ENCODE measurements at regions not wholly inside any gene's neighbourhood (a gene's known extent, or its start where the extent isn't known, plus 50 kb on each side); places are given as distances from the start of the nearest gene placed in this dataset.

GRCh38 chr16:6309271-6309670 is 1023.4 kb upstream of the RBFOX1 start:
- DNase-seq: no peak

GRCh38 chr16:6308176-6308575 is 1024.5 kb upstream of the RBFOX1 start:
- no peak for DNase-seq

- DNase-seq: no peak
Measured at GRCh38 chr16:6300523-6300922, 1032.1 kb upstream of the RBFOX1 start.

- DNase-seq: peak in 1 of 58 donors; percentile 0
Measured at GRCh38 chr16:6297666-6298410, 1034.8 kb upstream of the RBFOX1 start.

GRCh38 chr16:6286176-6286575 is 1046.5 kb upstream of the RBFOX1 start:
- no peak for DNase-seq

GRCh38 chr16:6284731-6285130 is 1047.9 kb upstream of the RBFOX1 start:
- DNase-seq: no peak

- DNase-seq: no peak
Measured at GRCh38 chr16:6281994-6282393, 1050.7 kb upstream of the RBFOX1 start.

- peak in 1 of 58 donors; percentile 1 for DNase-seq
Measured at GRCh38 chr16:6281274-6281673, 1051.4 kb upstream of the RBFOX1 start.

- DNase-seq: no peak
Measured at GRCh38 chr16:6280055-6280454, 1052.6 kb upstream of the RBFOX1 start.

- no peak for DNase-seq
Measured at GRCh38 chr16:6279286-6279685, 1053.4 kb upstream of the RBFOX1 start.

- DNase-seq: no peak
Measured at GRCh38 chr16:6274351-6274750, 1058.3 kb upstream of the RBFOX1 start.

- no peak for DNase-seq
Measured at GRCh38 chr16:6267682-6268081, 1065.0 kb upstream of the RBFOX1 start.

- DNase-seq: no peak
Measured at GRCh38 chr16:6266703-6267102, 1065.9 kb upstream of the RBFOX1 start.

- DNase-seq: peak in 1 of 58 donors; percentile 4
Measured at GRCh38 chr16:6265968-6266367, 1066.7 kb upstream of the RBFOX1 start.

GRCh38 chr16:6258056-6258455 is 1074.6 kb upstream of the RBFOX1 start:
- DNase-seq: no peak

GRCh38 chr16:6252541-6252940 is 1080.1 kb upstream of the RBFOX1 start:
- DNase-seq: no peak

GRCh38 chr16:6250511-6250910 is 1082.1 kb upstream of the RBFOX1 start:
- DNase-seq: no peak

- no peak for DNase-seq
Measured at GRCh38 chr16:6249863-6250262, 1082.8 kb upstream of the RBFOX1 start.

- DNase-seq: no peak
Measured at GRCh38 chr16:6248199-6248598, 1084.4 kb upstream of the RBFOX1 start.

GRCh38 chr16:6247775-6248174 is 1084.9 kb upstream of the RBFOX1 start:
- DNase-seq: peak in 2 of 58 donors; percentile 3 to 10

- DNase-seq: no peak
Measured at GRCh38 chr16:6247150-6247549, 1085.5 kb upstream of the RBFOX1 start.

- DNase-seq: no peak
Measured at GRCh38 chr16:6246266-6246665, 1086.4 kb upstream of the RBFOX1 start.

GRCh38 chr16:6232056-6232455 is 1100.6 kb upstream of the RBFOX1 start:
- no peak for DNase-seq

- no peak for DNase-seq
Measured at GRCh38 chr16:6231398-6231797, 1101.2 kb upstream of the RBFOX1 start.

Measured in anterior cingulate cortex (tissue), 58 donors.